Activated T-cell treated with anti-CD3 and anti-CD28 coated beads, Interleukin-2, amount 50 U/mL, for 1 hour (primary cell): ENCODE measurements at regions not wholly inside any gene's neighbourhood (a gene's known extent, or its start where the extent isn't known, plus 50 kb on each side); places are given as distances from the start of the nearest gene placed in this dataset.

Experiments used
- DNase-seq: peaks from one replicate; pipeline ENCODE4 v3.0.0-alpha.2; 2020

GRCh38 chr3:59440285-59441028, 390.6 kb upstream of the CFAP20DC start:
- DNase-seq: no peak

- DNase-seq: no peak
Observed at GRCh38 chr3:59438492-59438891, 388.7 kb upstream of the CFAP20DC start.

- no peak for DNase-seq
Observed at GRCh38 chr3:59436164-59436958, 386.5 kb upstream of the CFAP20DC start.

GRCh38 chr3:59433546-59433945, 383.7 kb upstream of the CFAP20DC start:
- DNase-seq: no peak

GRCh38 chr3:59432665-59433064, 382.8 kb upstream of the CFAP20DC start:
- no peak for DNase-seq

GRCh38 chr3:59430341-59430740, 380.5 kb upstream of the CFAP20DC start:
- no peak for DNase-seq

- no peak for DNase-seq
Observed at GRCh38 chr3:59429198-59429597, 379.4 kb upstream of the CFAP20DC start.

GRCh38 chr3:59426821-59427565, 377.2 kb upstream of the CFAP20DC start:
- no peak for DNase-seq

- DNase-seq: peak; percentile 47
Observed at GRCh38 chr3:59425942-59426341, 376.1 kb upstream of the CFAP20DC start.

- DNase-seq: no peak
Observed at GRCh38 chr3:59425371-59425770, 375.5 kb upstream of the CFAP20DC start.

- DNase-seq: no peak
Observed at GRCh38 chr3:59424268-59425010, 374.6 kb upstream of the CFAP20DC start.

- DNase-seq: no peak
Observed at GRCh38 chr3:59423707-59424106, 373.9 kb upstream of the CFAP20DC start.

GRCh38 chr3:59422312-59422711, 372.5 kb upstream of the CFAP20DC start:
- DNase-seq: no peak

- DNase-seq: no peak
Observed at GRCh38 chr3:59418836-59419235, 369.0 kb upstream of the CFAP20DC start.

GRCh38 chr3:59412516-59412915, 362.7 kb upstream of the CFAP20DC start:
- DNase-seq: no peak

- no peak for DNase-seq
Observed at GRCh38 chr3:59411694-59412093, 361.9 kb upstream of the CFAP20DC start.

- no peak for DNase-seq
Observed at GRCh38 chr3:59411186-59411585, 361.4 kb upstream of the CFAP20DC start.

- DNase-seq: no peak
Observed at GRCh38 chr3:59408047-59408624, 358.3 kb upstream of the CFAP20DC start.

- no peak for DNase-seq
Observed at GRCh38 chr3:59407425-59407824, 357.6 kb upstream of the CFAP20DC start.

- no peak for DNase-seq
Observed at GRCh38 chr3:59406943-59407342, 357.1 kb upstream of the CFAP20DC start.

GRCh38 chr3:59404851-59405250, 355.0 kb upstream of the CFAP20DC start:
- DNase-seq: no peak

GRCh38 chr3:59404064-59404463, 354.2 kb upstream of the CFAP20DC start:
- DNase-seq: no peak

- no peak for DNase-seq
Observed at GRCh38 chr3:59401924-59402323, 352.1 kb upstream of the CFAP20DC start.
